H1 (cell line): ENCODE measurements at regions not wholly inside any gene's neighbourhood (a gene's known extent, or its start where the extent isn't known, plus 50 kb on each side); places are given as distances from the start of the nearest gene placed in this dataset.

Experiments
- CTCF ChIA-PET: fragments of 300-600 bp; sonication (Branson Sonifier 250); formaldehyde crosslinking; loops from one replicate; lab custom pipeline; 2021; ENCODE audit not compliant: partially characterized antibody; lab: Charles Lee
- POLR2A ChIA-PET: fragments of 300-600 bp; sonication (Branson Sonifier 250); formaldehyde crosslinking; loops from one replicate; lab custom pipeline; 2021; ENCODE audit warnings: inconsistent platforms; ENCODE audit not compliant: partially characterized antibody; lab: Charles Lee
- DNase-seq, 2 experiments: peaks; one replicate each; pipeline versions ENCODE4 v3.0.0 to v3.0.0-alpha.2; 2010 to 2022; ENCODE audit warnings: low spot score in 2 of 2, low read depth in 1 of 2, mixed read lengths in 1 of 2
- FAIRE-seq: peaks from 2 replicates; lab custom pipeline; 2011; peaks lifted over from hg19 to GRCh38; lab: Jason Lieb, UNC
- H2AFZ ChIP-seq: 2 replicates; pipeline ENCODE4 v1.8.1; 2012; ENCODE audit warnings: low read length, inconsistent platforms
- H2AK5ac ChIP-seq: 2 replicates; pipeline ENCODE4 v1.6.1; 2013; ENCODE audit warnings: low read depth, low read length
- H2BK120ac ChIP-seq: replicated peaks from 2 replicates; pipeline ENCODE3; 2013; ENCODE audit warnings: low read depth, low read length, inconsistent platforms
- H2BK12ac ChIP-seq: 2 replicates; pipeline ENCODE4 v1.6.1; 2013; ENCODE audit warnings: low read depth, low read length
- H2BK15ac ChIP-seq: 2 replicates; pipeline ENCODE4 v1.6.1; 2013; ENCODE audit warnings: low read length
- H2BK20ac ChIP-seq: 2 replicates; pipeline ENCODE4 v1.6.1; 2013; ENCODE audit warnings: low read length
- H2BK5ac ChIP-seq: 2 replicates; pipeline ENCODE4 v1.6.1; 2013; ENCODE audit warnings: low read depth, low read length
- H3K14ac ChIP-seq: 2 replicates; pipeline ENCODE4 v1.6.1; 2013; ENCODE audit warnings: inconsistent platforms; ENCODE audit not compliant: insufficient read length
- H3K18ac ChIP-seq: 2 replicates; pipeline ENCODE4 v1.6.1; 2013; ENCODE audit warnings: low read length; ENCODE audit errors: extremely low read depth
- H3K23ac ChIP-seq: 2 replicates; pipeline ENCODE4 v1.6.1; 2013; ENCODE audit warnings: inconsistent platforms; ENCODE audit not compliant: insufficient read length
- H3K23me2 ChIP-seq: 2 replicates; pipeline ENCODE4 v1.6.1; 2013; ENCODE audit warnings: low read depth, low read length
- H3K27ac ChIP-seq: 2 replicates; pipeline ENCODE4 v1.6.1; 2011; ENCODE audit warnings: low read depth, low read length, inconsistent platforms
- H3K27me3 ChIP-seq, 4 experiments: replicated peaks in 1 of 4; 1 replicate in 1 of 4; 2 replicates in 3 of 4; pipeline versions ENCODE4 v1.6.1 to v1.8.1; 2011 to 2013; ENCODE audit warnings: low read length in 3 of 4, mild to moderate bottlenecking in 3 of 4, inconsistent platforms in 2 of 4, mixed read lengths in 2 of 4, moderate library complexity in 1 of 4; ENCODE audit not compliant: control insufficient read depth in 3 of 4, insufficient read depth in 3 of 4; ENCODE audit errors: extremely low read depth in 1 of 4
- H3K36me3 ChIP-seq, 4 experiments: 2 replicates each; pipeline versions ENCODE4 v1.6.1 to v1.8.1; 2011 to 2013; ENCODE audit warnings: mild to moderate bottlenecking in 4 of 4, low read length in 3 of 4, moderate library complexity in 2 of 4, control low read depth in 1 of 4, inconsistent platforms in 1 of 4; ENCODE audit not compliant: insufficient read depth in 4 of 4, control insufficient read depth in 2 of 4
- H3K4ac ChIP-seq: replicated peaks from 2 replicates; pipeline ENCODE3; 2013; ENCODE audit warnings: low read length, low read depth, mixed read lengths, inconsistent platforms; ENCODE audit not compliant: insufficient read length
- H3K4me1 ChIP-seq, 4 experiments: replicated peaks in 1 of 4; 1 replicate in 1 of 4; 2 replicates in 3 of 4; pipeline versions ENCODE4 v1.6.1 to v1.8.1; 2011 to 2013; ENCODE audit warnings: low read length in 3 of 4, inconsistent platforms in 2 of 4, mixed read lengths in 1 of 4; ENCODE audit not compliant: insufficient read depth in 4 of 4, control insufficient read depth in 3 of 4
- H3K4me2 ChIP-seq, 2 experiments: 2 replicates each; pipeline versions ENCODE4 v1.6.1 to v1.8.1; 2011 to 2013; ENCODE audit warnings: low read depth in 2 of 2, low read length in 2 of 2, control low read depth in 1 of 2, inconsistent platforms in 1 of 2, mild to moderate bottlenecking in 1 of 2; ENCODE audit not compliant: insufficient read depth in 1 of 2
- H3K4me3 ChIP-seq, 4 experiments: fragments of 200-600, 300-600 bp in 1 of 4; sonication (generic), shearing (Covaris generic), sonication (Bioruptor Twin) in 1 of 4; 2 replicates each; pipeline versions ENCODE4 v1.5.1 to v1.8.1; 2011 to 2016; ENCODE audit warnings: low read length in 4 of 4, low read depth in 3 of 4, control low read depth in 2 of 4, inconsistent platforms in 2 of 4, mild to moderate bottlenecking in 2 of 4, mixed read lengths in 1 of 4, moderate library complexity in 1 of 4; ENCODE audit not compliant: insufficient read depth in 2 of 4; ENCODE audit errors: extremely low read depth in 1 of 4
- H3K56ac ChIP-seq: replicated peaks from 2 replicates; pipeline ENCODE3; 2013; ENCODE audit warnings: low read depth, mild to moderate bottlenecking, mixed read lengths, low read length, inconsistent platforms; ENCODE audit not compliant: insufficient read length
- H3K79me1 ChIP-seq: 2 replicates; pipeline ENCODE4 v1.6.1; 2013; ENCODE audit warnings: low read depth, low read length, control low read depth
- H3K79me2 ChIP-seq, 2 experiments: 2 replicates each; pipeline versions ENCODE4 v1.6.1 to v1.8.1; 2012 to 2013; ENCODE audit warnings: low read length in 2 of 2, mild to moderate bottlenecking in 2 of 2, inconsistent platforms in 1 of 2; ENCODE audit not compliant: insufficient read depth in 2 of 2, control insufficient read depth in 1 of 2
- H3K9ac ChIP-seq, 4 experiments: replicated peaks in 1 of 4; 1 replicate in 1 of 4; 2 replicates in 3 of 4; pipeline versions ENCODE4 v1.6.1 to v1.8.1; 2011 to 2013; ENCODE audit warnings: low read depth in 3 of 4, low read length in 3 of 4, control low read depth in 2 of 4, mild to moderate bottlenecking in 2 of 4, moderate library complexity in 2 of 4, inconsistent platforms in 1 of 4; ENCODE audit errors: extremely low read depth in 1 of 4
- H3K9me3 ChIP-seq, 2 experiments: 2 replicates each; pipeline versions ENCODE4 v1.6.1 to v1.8.1; 2012 to 2013; ENCODE audit warnings: mild to moderate bottlenecking in 2 of 2, moderate library complexity in 2 of 2, control low read depth in 1 of 2, inconsistent platforms in 1 of 2, low read depth in 1 of 2, low read length in 1 of 2, mixed read lengths in 1 of 2; ENCODE audit not compliant: insufficient read depth in 2 of 2
- H4K20me1 ChIP-seq, 2 experiments: replicated peaks in 1 of 2; 2 replicates each; pipeline versions ENCODE3 to v1.8.1; 2011 to 2013; ENCODE audit warnings: inconsistent platforms in 2 of 2, low read length in 2 of 2, mild to moderate bottlenecking in 1 of 2; ENCODE audit not compliant: insufficient read depth in 2 of 2, control insufficient read depth in 1 of 2
- H4K5ac ChIP-seq: 2 replicates; pipeline ENCODE4 v1.6.1; 2013; ENCODE audit warnings: low read length, low read depth, mixed read lengths, inconsistent platforms; ENCODE audit not compliant: insufficient read length
- H4K8ac ChIP-seq: 2 replicates; pipeline ENCODE4 v1.8.0; 2013; ENCODE audit warnings: mild to moderate bottlenecking, moderate library complexity, low read length, inconsistent platforms; ENCODE audit not compliant: insufficient read depth; ENCODE audit errors: extremely low read depth
- H4K91ac ChIP-seq: replicated peaks from 2 replicates; pipeline ENCODE3; 2013; ENCODE audit warnings: low read length, mixed read lengths, inconsistent platforms; ENCODE audit not compliant: insufficient read length
- EGR1 ChIP-seq: IDR thresholded peaks from 2 replicates; pipeline ENCODE4 v1.6.1; 2011; ENCODE audit warnings: low read depth, low read length, borderline replicate concordance
- HDAC2 ChIP-seq, 2 experiments: fragments of 300-600 bp in 1 of 2; sonication (generic) in 1 of 2; IDR thresholded peaks; 2 replicates each; pipeline ENCODE4 v1.6.1; 2011 to 2012; ENCODE audit warnings: low read depth in 2 of 2, low read length in 2 of 2, mild to moderate bottlenecking in 2 of 2, moderate library complexity in 2 of 2, borderline replicate concordance in 1 of 2, inconsistent platforms in 1 of 2
- KDM1A ChIP-seq: fragments of 200-600, 300-600 bp; sonication (generic); IDR thresholded peaks from 2 replicates; pipeline ENCODE4 v1.7.1; 2016; ENCODE audit warnings: mild to moderate bottlenecking, low read length, borderline replicate concordance
- RFX5 ChIP-seq: IDR thresholded peaks from 2 replicates; pipeline ENCODE4 v1.6.1; 2011; ENCODE audit warnings: low read depth, low read length, improper control_type of control experiment, borderline replicate concordance
- TBP ChIP-seq: IDR thresholded peaks from 2 replicates; pipeline ENCODE4 v1.6.1; 2011; ENCODE audit warnings: low read depth, low read length, improper control_type of control experiment
- YY1 ChIP-seq: IDR thresholded peaks from 2 replicates; pipeline ENCODE4 v1.6.1; 2011; ENCODE audit warnings: low read depth, mild to moderate bottlenecking, low read length
- WGBS, 2 experiments: shearing (Covaris generic) in 1 of 2; methylation state at CpG; one replicate each; pipeline versions ENCODE4 v1.1.6 to v1.1.7; 2013 to 2015; ENCODE audit warnings: low lambda C conversion rate in 2 of 2, mixed read lengths in 2 of 2, inconsistent platforms in 1 of 2, low coverage in 1 of 2, missing lambda C conversion rate in 1 of 2; ENCODE audit not compliant: insufficient replicate concordance in 2 of 2, insufficient coverage in 1 of 2, insufficient read length in 1 of 2; ENCODE audit errors: extremely low coverage in 1 of 2, missing lambda C conversion rate in 1 of 2; 5-methylcytosine and 5-hydroxymethylcytosine counted together

DNA sequence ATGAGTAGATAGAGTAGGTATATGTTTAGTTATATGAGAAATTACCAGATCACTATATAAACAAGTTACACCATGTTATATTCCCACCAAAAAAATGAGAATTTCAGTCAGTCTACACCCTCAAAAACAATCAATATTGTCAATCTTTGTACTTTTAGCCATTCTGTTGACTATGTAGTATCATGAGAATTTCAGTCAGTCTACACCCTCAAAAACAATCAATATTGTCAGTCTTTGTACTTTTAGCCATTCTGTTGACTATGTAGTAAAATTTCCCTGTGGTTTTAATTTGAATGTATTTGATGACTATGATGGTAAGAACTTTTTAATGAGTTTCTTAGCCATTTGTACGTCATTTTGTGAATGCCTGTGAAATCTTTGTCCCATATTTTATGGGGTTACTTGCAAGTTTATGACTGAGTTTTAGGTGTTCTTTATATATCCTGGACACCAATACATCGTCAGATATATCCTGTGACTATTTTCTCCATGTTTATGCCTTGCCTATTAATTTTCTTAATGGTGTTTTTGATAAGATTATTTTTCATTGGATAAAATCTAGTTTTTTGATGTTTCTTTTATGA, 528.4 kb upstream of the SPHKAP start:
- Histone ChIP-seq H2BK20ac (no peak overlapping the region), H3K27me3 (no peaks in the 10 kb centered on the region), H3K4ac (no peak overlapping the region), H3K36me3 (no peaks in the 10 kb centered on the region), H2BK15ac (no peak overlapping the region), H4K20me1 (no peaks in the 10 kb centered on the region), H2BK5ac (no peak overlapping the region), H4K91ac (no peak overlapping the region), H3K18ac (no peak overlapping the region), H3K9ac (no peak overlapping the region), H3K23ac (no peak overlapping the region), H3K14ac (no peak overlapping the region), H2AK5ac (no peak overlapping the region), H2BK12ac (no peak overlapping the region), H3K27ac (no peak overlapping the region), H4K8ac (no peak overlapping the region), H3K4me1 (no peaks in the 10 kb centered on the region; a peak in 1 of 7 replicates), H3K56ac (no peak overlapping the region), H3K4me2 (no peak overlapping the region), H2AFZ (no peak overlapping the region), H4K5ac (no peak overlapping the region), H3K79me2 (no peaks in the 10 kb centered on the region), H3K9me3 (0 out of 4 replicates have a peak, but pooled peaks cover 0 to 6% of the 10 kb centered on the region in 2 experiments), H3K79me1 (no peaks in the 10 kb centered on the region), H2BK120ac (no peak overlapping the region), H3K23me2 (no peaks in the 10 kb centered on the region), H3K4me3 (no peak overlapping the region)
- CTCF ChIA-PET: no interaction called here
- no peak for DNase-seq
- no peak for FAIRE-seq
- POLR2A ChIA-PET: no interaction called here
- 95% methylated on average over 2 of the region's 2 CpGs; no CpG with 5 or more reads in 1 of the 2 experiments for WGBS, 2 experiments
- TF ChIP-seq EGR1 (no peak), YY1 (no peak), KDM1A (no peak), RFX5 (no peak), HDAC2 (IDR thresholded peaks at IDR 0.05; ENCODE audit: borderline replicate concordance in 1 of 2, low read depth in 2 of 2, low read length in 2 of 2) (no peak), TBP (no peak)
